GM04503 (cell line): ENCODE measurements at regions not wholly inside any gene's neighbourhood (a gene's known extent, or its start where the extent isn't known, plus 50 kb on each side); places are given as distances from the start of the nearest gene placed in this dataset.

ENCODE experiments used
- DNase-seq: peaks from one replicate; pipeline ENCODE4 v3.0.0-alpha.2; 2012; ENCODE audit warnings: low read depth

DNA sequence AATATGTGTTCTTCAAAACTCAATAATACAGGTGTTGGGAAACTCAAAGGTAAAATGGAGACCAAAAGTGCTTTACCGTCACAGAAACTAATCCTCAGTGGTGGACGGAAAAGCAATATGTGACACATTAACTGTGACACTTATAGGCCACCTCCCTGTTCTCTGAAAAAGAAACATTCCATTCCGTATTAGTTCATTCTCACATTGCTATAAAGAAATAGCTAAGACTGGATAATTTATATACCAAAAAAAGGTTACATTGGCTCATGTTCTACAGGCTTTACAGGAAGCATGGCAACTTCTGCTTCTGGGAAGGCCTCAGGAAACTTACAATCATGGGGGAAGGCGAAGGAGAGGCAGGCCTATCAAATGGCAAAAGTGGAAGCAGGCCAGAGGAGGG is 435.3 kb upstream of the HTR2A start:
- no peak for DNase-seq

DNA sequence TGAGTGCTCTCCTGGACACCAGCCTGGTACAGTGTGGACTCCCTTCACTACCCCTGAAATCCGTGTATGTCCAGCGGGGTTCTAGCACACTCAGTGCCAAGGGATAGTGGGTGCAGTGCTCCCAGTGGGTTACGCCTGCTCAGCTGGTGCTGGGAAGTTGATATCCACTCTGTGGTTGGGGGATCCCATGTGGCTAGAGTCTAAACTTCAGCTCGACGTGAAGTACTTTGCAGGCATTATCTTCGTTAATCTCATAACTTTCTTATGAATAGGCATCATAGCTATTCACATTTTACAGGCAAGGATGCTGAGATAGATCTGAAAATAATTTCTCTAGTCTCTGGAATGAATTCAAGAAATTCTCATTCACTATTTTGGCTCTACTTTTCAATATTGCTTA is 433.2 kb upstream of the HTR2A start:
- DNase-seq = no peak

DNA sequence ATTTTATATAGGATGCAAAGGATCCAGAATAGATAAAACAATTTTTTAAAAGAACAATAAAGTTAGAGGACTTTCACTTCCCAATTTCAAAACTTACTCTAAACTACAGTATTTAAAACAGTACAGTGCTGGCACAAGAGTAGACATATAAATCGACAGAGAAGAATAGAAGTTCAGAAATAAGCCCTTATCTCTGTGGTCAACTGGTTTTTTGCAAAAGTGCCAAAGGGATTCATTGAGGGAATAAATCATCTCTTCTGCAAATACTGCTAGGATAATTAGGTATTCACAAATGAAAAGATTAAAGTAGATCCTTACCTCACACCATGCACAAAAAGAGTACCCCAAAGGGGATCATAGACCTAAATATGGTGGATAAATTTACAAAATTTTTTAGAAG is 431.0 kb upstream of the HTR2A start:
- no peak for DNase-seq

DNA sequence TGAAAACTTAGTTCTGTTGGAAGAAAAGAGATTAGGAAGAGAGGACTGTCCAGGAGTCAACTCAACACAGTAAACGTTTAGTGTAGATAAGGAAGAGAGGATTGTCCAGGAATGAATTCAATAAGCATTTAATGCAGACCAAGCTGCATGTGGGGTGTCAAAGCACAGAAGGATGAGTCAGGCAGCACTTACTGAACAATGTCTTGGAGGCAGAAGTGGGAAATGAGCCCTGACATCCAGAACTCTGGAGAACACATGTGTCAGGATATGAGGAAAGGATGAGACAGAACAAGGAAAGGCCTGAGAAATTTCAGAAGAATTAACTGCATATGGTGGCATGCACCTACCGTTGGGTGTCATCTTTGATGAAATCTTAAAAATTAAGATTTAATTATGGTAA is 429.2 kb upstream of the HTR2A start:
- no peak for DNase-seq

DNA sequence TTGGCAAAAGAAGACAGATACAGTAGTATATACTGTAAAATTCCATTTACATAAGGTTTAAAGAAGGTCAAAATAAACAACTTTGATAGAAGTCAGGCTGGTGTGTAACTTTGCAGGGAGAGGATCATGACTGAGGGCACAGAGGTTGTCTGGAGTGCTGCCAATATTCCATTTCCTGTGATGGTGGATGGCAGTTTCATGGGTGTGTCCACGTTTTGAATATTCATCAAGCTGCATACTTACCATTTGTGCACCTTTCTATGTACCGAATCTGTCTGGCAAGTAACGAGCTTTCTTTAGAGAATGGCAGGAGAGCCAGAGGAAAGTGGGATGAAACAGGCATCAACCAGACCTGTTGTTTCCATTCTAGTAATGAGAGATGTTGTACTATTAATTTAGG is 420.5 kb upstream of the HTR2A start:
- DNase-seq = no peak

DNA sequence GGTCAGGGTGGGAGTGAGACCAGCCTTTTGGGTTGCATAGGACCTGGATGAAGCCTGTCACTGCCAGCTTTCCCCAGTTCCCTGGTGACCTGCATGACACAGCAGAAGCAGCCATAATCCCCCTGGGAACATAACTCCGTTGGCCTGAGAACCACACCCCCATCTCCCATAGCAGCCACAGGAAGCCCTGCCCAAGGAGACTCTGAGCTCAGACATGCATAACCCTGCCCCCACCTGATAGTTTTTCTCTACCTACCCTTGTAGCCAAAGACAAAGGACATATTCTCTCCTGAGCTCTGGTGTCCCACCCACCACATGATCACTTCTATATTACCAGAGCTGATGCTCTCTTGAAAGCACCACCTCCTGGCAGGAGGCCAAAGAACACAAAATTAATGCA is 413.5 kb upstream of the HTR2A start:
- no peak for DNase-seq

DNA sequence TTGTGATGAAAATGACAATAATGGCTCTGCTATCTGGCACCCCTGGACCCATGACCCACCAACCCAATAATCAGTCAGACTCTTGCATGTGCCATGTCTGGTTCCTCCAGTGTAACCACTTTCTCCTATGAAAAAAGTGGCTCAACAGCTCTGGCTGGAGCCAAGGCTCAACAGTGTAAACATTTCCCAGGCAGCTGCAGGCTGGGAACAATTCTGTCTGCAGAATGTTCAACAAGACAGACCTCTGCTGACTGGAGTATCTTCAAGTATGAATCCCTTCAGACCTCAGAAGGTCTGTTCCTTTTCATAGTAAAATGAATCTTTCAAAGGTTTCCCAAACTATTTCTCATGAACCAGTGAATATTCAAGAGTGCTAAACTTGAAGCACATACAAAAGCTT is 410.1 kb upstream of the HTR2A start:
- DNase-seq = no peak

DNA sequence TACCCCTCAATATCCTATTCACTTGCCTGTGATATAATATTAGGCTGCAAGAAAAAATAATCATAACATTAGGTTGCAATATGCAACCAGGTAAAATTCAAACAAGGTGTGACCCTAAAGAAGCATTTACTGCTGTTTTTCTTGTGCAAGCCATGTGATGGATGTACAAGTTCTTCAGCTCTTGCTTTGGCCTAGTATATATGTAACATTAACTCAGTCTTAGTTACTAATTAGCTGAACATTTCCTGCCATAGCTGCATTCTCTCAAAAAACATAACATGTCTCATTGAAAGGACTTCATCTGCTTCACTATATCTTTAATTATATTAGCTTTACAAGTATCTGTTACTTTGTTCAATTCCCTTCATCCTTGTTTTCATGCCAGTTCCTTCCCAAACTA is 406.8 kb upstream of the HTR2A start:
- no peak for DNase-seq

DNA sequence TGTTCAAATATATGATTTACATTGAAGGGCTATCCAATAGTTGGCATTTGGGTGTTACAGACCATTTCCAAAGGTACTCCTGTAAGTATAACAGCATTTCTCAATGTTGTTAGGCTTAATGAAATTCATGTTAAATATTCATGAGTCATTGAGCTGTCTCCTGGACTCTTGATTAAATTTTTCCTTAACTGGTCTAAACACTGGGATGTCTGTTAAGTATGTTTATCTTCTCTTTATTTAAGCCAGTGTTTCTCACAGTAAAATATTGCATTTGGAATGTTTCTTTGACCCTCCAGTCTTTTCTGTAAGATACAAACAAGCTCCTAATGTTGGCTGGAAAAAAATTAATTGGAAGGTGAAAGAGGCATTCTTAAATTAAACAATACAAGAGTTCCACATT is 402.5 kb upstream of the HTR2A start:
- DNase-seq = no peak

DNA sequence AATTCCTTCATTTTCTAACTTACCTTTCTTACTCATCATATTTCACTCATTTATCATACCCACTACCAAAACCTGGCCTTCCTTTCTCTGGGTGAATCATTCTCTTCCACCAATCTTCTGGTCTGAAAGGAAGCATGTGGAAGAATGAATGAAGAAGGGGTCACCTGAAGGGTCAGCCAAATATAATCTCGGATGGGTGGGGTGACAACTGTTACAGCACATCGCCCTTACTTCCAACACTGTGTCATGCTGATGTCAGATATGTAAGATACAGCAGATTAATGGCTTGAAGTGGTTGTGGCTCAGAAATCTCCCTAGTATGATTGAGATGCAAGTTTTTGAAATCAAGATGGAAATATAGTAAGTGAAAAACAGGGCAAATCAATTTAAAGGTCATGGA is 401.7 kb upstream of the HTR2A start:
- no peak for DNase-seq

DNA sequence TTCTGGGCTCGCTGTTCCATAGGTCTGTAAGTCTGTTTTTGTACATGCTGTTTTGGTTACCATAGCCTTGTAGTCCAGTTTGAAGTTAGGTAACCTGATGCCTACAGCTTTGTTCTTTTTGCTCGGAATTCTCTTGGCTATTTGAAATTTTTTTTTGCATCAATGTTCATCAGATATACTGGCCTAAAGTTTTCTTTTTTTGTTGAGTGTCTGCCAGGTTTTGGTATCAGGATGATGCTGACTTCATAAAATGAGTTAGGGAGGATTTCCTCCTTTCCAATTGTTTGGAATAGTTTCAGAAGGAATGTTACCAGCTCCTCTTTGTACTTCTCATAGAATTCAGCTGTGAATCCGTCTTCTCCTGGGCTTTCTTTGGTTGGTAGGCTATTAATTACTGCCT is 397.8 kb upstream of the HTR2A start:
- DNase-seq = no peak

DNA sequence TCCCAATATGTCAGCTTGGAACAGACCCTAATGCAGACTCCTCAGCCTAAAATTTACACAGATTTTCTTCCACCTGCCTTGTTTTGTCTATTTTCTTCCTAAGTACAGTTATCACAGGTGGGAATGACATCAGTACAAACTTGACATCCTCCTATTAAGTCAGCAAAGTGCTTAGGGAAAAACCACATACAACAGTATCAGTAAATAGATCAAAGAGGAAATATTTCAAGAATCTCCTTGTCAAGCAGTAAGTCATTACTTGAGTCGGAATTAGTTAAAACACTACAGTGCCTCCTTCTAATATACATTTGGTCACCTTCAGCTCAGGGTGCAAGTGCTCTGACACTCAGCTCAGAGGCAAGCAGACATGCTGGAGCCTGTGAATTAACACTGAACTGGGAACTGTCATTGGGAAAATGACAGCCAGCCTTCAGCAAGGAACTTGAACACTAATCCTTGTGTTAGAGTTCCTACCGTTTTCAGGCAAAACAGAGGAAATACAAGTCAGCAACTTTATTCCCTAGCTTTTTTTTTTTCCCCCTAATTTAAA is 394.3 kb upstream of the HTR2A start:
- no peak for DNase-seq

DNA sequence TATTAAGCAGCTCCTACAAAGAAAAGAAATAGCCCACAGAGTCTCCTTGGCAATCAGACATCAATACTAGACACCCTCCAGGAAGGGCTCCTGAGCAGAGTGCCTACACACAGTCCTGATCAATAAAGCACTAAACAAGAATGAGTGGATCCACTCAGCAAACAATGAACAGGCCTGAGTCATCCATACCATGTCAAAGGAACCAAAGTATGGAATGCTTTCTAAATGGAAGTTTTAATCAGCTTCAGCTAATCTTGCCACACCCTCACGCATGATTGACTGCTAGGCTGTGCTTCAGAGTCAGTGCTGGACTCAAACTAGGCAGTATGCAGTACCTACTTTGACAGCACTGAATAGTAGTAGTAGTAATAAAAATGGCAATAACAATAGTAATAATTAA is 392.7 kb upstream of the HTR2A start:
- DNase-seq = no peak

DNA sequence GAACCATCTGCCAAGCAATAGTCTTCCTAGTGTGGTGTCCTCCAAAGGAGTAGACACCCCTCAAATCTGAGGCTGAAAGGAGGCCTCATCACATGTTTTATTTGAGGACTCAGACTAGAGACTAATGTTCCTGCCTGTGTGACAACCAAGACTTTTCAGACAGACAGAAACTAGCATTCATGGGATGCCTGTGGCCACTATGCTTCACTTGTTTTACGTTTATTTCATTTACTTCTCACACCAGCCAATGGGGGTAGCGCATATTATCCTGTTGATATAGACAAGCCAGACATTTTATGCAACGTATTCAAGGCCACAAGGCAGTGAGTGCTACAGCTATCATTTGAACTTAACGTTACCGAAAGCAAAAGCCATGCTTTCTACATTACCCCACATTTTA is 391.7 kb upstream of the HTR2A start:
- no peak for DNase-seq

DNA sequence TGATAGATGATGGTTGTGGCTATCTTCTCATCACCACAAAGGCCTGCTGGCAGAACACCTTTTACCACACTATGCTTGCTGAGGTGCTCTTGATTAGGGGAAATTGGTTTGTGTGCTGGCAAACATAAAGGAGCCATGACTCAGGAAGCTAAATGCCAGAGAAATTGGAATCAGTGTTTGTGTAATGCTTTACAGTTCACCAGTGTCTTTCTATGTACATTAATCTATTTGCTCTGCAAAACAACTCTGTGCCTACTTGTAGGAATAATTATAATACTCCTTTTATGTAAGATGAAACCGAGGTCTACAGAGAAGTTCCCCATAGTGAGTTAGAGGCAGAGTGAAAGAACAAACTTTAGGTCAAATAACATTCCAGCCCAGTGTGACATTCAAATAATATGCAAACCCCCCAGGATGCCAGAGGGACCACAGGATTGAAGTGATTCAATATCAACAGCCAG is 390.5 kb upstream of the HTR2A start:
- peak; percentile 12 for DNase-seq

DNA sequence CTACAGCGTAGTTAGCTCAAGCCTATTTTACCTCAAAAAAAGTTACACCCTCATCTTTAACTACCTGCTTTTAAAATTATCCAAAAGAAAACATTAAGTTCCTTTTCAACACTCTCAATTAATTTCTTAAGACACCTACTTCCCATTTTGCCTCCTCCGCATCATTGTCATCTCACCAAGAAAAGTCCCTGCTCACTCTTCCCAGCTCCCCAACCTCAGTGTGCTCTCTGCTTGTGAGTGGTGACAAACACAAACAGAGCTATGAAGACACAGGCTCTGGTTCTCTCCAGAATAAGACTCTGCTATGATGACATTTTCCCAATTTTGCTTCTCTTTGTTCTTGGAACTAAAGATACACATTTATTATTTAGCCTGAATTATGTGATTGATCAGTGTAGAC is 385.1 kb upstream of the HTR2A start:
- DNase-seq = no peak

DNA sequence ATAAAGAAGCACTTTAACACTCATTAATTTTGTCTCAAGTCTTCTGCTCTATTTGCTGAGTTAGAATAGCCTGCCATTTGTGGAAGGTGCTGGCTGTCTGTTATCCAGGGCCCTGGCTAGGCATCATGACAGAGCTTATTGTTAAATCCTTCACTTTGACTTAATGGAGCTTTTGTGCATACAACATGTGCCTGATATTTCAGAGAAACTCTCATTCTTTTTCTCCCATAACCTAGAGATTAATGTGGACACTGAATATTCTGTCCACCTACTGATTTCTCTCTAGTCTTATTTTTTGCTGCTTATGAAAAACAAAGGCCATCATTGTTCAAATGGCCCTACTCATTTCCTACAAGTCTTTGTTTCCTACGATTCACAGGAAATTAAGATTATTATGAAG is 383.1 kb upstream of the HTR2A start:
- no peak for DNase-seq

DNA sequence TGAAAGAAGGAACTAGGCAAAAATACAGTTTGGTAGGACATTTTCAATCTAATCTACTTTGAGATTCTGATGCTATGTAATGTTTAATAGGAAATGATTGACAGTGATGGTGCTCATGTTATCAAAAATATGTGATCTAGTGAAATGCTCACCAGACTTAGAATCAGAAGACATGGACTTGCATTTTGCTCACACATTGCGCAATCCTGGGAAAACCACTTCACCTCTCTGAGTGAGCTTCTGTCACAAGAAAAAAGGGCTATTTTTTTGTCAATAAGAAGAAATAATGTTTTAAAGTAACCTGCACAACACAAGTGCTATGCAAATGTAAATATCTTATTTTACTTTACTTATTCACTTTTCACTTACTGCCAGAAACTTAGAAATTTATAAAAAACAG is 380.9 kb upstream of the HTR2A start:
- no peak for DNase-seq

DNA sequence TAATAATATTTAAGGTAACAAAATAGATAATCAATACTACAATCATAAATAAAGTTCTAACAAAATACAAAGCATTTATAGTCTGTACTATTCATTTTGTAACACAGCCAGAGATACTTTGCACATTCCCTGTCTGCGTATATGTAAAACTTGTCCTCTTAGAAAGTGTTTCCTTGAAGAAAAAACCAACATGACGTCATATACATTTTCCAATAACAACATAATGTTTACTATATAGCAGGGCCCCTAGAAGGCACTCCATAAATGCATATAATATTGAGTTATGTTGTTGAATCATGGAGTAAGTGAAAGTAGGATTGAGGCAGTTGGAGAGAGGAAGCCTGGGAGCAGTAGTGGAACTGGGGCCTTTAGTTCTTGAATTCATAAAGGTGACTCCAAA is 371.4 kb upstream of the HTR2A start:
- no peak for DNase-seq

DNA sequence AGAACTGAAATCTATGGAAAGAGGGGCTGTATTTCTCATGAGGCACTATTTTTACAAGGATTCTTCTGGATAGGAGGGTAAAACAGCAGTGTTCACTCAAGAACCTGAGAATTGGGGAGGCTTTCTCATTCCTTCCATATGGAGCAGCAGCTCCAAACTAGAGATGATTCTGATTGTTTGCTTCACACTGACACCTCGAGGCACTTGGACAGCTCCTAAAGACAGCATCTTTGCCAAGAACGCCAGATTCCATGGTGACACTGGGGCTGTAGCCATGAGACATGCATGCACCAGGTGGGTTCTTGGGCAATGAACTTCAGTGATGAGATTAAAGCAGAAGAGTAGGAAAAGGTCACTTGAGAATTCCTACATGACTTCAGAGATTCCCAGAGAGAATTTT is 361.5 kb upstream of the HTR2A start:
- no peak for DNase-seq

DNA sequence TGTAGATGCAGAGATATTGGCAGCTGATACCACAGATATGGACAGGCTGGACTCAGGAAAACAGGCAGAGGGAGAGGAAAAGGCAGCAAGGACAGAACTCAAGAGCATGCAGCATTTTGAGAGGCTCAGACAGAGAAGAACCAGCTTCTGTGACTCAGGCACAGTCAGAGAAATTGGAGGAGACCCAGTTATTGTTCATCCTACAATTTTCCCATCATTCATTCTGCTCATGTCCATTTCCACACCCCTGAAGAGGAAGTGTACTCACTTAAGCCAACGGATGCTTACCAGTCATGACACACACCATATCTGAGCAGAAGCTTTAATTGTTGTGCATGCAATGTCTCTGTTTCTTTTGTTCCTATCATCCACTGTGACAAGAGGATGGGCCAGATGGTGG is 359.8 kb upstream of the HTR2A start:
- DNase-seq = peak; percentile 81

DNA sequence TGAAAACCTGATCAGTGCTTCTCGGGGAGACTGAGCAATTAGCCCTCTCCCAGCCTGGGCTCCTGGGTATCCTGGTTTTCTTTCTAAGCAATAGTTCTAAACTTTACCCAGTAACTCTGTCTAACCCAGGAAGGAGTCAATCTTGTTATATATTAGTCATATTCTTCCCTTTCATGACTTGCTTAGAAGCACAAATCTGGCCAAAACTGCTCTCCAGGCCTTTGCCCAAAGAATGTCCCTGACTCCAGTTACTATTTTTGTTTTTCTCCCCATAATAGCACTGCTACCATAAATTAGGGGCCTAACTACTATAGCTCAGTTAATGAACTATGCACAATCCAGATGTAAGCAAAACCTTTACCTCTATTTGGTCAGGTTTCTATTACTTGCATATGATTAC is 355.8 kb upstream of the HTR2A start:
- DNase-seq = no peak

DNA sequence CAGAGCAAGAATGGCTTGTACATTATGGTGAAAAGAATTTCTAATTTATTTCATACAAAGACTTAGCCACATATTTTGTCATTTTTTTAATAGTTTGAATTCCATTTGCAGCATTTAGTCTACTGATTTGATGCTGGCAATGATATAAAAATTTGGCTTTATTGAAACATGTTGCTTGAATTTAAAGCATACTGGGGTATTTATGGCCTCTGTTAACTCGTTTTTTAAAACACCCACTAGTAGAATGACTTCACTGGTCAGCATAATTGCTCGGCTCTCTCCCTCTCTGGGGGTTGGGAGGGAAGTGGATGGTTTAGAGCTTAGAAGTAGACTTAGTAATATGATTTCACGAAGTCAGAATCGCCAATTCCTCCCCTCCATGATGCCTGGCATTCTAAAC is 354.9 kb upstream of the HTR2A start:
- DNase-seq = no peak

DNA sequence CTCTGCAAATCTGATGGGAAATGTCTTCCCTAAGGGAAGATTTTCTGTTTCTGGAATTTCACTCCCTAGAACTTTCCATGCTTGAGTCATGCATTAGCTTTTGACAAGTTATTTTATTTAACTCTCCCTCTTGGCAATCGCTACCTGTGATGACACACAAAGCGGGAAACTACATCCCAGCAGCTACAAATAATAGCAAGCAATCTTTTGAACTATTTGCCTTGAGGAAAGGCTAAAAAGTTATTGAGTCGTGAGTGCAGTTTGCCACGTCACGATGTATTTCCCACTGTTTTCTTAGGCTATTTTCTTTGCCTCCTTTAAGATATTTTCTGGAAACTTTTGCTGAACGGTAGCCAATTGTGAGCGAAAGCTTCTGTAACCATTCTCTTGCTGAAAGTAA is 353.3 kb upstream of the HTR2A start:
- peak; percentile 64 for DNase-seq

DNA sequence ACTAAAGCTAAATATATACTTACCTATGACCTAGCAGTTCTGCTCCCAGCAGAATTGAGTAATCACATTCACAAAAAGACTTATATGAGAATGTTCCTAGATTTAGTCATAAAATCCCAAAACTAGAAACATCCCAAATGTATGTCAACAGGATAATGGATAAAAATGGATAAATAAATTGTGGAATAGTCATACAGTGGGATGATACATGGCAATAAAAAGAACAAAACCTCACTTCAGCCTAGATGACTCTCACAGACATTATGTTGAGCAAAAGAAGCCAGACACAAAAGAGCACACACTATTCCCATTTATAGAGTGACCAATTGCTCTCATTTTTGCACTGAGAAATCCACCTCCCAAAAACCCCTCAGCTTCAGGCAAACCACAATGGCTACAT is 352.4 kb upstream of the HTR2A start:
- DNase-seq = no peak
